Esophagus (tissue), 2 donors: ENCODE measurements at regions not wholly inside any gene's neighbourhood (a gene's known extent, or its start where the extent isn't known, plus 50 kb on each side); places are given as distances from the start of the nearest gene placed in this dataset.

Experiments
- H3K27ac ChIP-seq, 2 donors: one replicate each; pipeline ENCODE4 v1.5.1; 2013; ENCODE audit warnings: low read depth in 2 of 2, mild to moderate bottlenecking in 2 of 2, inconsistent platforms in 1 of 2, low read length in 1 of 2, moderate library complexity in 1 of 2
- H3K27me3 ChIP-seq, 2 donors: one replicate each; pipeline ENCODE4 v1.6.1; 2013; ENCODE audit warnings: low read length in 2 of 2, control low read depth in 1 of 2, mild to moderate bottlenecking in 1 of 2; ENCODE audit not compliant: insufficient read depth in 2 of 2, control insufficient read depth in 1 of 2
- H3K36me3 ChIP-seq, 2 donors: one replicate each; pipeline ENCODE4 v1.6.1; 2013; ENCODE audit warnings: low read length in 1 of 2; ENCODE audit not compliant: control insufficient read depth in 2 of 2, insufficient read depth in 2 of 2
- H3K4me1 ChIP-seq, 2 donors: one replicate each; pipeline ENCODE4 v1.6.1; 2013; ENCODE audit warnings: low read length in 1 of 2; ENCODE audit not compliant: control insufficient read depth in 2 of 2, insufficient read depth in 2 of 2
- H3K4me3 ChIP-seq, 2 donors: one replicate each; pipeline ENCODE4 v1.5.1; 2013; ENCODE audit warnings: low read length in 2 of 2, mild to moderate bottlenecking in 2 of 2, low read depth in 1 of 2, moderate library complexity in 1 of 2
- H3K9me3 ChIP-seq, 2 donors: one replicate each; pipeline ENCODE4 v1.6.1; 2013; ENCODE audit warnings: mild to moderate bottlenecking in 2 of 2, low read depth in 1 of 2, low read length in 1 of 2, moderate library complexity in 1 of 2; ENCODE audit not compliant: control insufficient read depth in 2 of 2, insufficient read depth in 1 of 2
- WGBS, 2 donors: extraction: QIAGEN DNeasy Blood & Tissue Kit; methylation state at CpG; one replicate each; pipeline ENCODE4 v1.1.7; 2013; 5-methylcytosine and 5-hydroxymethylcytosine counted together
- donor health status: healthy with polysubstance abuse.
- donor health status: Bipolar disorder and iron deficiency.

- H3K4me3 ChIP-seq = no peak overlapping the region
- no peak overlapping the region for H3K27ac ChIP-seq
- WGBS, 2 donors = 50 to 58% methylated on average over 4 of the region's 4 CpGs
- no peaks in the 10 kb centered on the region for H3K27me3 ChIP-seq
- no peaks in the 10 kb centered on the region for H3K4me1 ChIP-seq
- H3K36me3 ChIP-seq = no peaks in the 10 kb centered on the region
- peaks cover 0 to 3% of the 10 kb centered on the region in 2 donors for H3K9me3 ChIP-seq
These were observed 484.6 kb downstream of the OLFM4 start for GRCh38 chr13:53513226-53513625.

DNA sequence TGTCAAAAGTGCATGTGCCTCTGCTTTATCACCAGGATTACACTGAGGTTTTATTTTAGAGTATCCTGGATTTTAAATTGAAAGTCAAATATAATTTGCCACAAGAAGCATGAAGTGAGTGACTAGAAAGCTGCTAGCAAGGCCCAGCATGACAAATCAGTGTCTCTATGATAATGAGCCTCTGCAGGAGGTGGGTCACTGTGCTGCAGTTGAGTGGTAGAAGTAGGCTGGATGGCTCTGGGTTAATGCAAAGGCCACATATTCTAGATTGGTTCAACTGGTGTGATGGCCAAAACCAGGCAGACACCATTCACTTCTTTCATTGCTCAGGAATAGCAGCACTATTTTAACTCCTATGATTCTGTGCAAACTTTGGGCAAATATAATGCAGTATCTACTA, 491.5 kb downstream of the OLFM4 start:
- Histone ChIP-seq H3K4me1 (no peaks in the 10 kb centered on the region), H3K27ac (no peak overlapping the region), H3K4me3 (no peak overlapping the region), H3K27me3 (no peaks in the 10 kb centered on the region), H3K36me3 (no peaks in the 10 kb centered on the region), H3K9me3 (peaks cover 0 to 3% of the 10 kb centered on the region in 2 donors)

GRCh38 chr13:53522034-53522433, 493.4 kb downstream of the OLFM4 start:
- Histone ChIP-seq H3K4me1 (no peaks in the 10 kb centered on the region), H3K36me3 (no peaks in the 10 kb centered on the region), H3K4me3 (no peak overlapping the region), H3K27me3 (no peaks in the 10 kb centered on the region), H3K27ac (no peak overlapping the region), H3K9me3 (no peaks in the 10 kb centered on the region)

DNA sequence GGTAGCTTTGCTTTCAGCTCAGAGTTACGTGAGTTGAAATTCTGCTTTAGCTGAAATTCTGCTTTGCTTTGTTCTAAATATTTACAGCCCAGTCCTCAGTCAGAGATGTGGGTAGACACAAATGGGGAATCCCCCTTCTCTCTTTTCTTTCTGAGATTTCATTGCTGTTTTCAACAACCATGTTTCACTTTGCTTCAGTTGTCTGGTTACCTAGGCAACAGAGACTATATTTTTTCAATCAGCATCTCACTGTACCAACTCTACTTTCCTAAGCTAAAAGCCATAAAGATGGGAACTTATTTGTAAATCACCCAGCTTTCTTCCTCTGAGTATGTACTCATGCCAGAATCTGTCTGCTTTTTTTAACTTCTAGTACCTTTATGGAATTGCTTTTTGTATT, 509.0 kb downstream of the OLFM4 start:
- WGBS, 2 donors = 66 to 81% methylated on average over 1 of the region's 1 CpG
- Histone ChIP-seq H3K27ac (no peak overlapping the region), H3K9me3 (no peaks in the 10 kb centered on the region), H3K27me3 (no peaks in the 10 kb centered on the region), H3K36me3 (no peaks in the 10 kb centered on the region), H3K4me1 (no peaks in the 10 kb centered on the region), H3K4me3 (no peak overlapping the region)

DNA sequence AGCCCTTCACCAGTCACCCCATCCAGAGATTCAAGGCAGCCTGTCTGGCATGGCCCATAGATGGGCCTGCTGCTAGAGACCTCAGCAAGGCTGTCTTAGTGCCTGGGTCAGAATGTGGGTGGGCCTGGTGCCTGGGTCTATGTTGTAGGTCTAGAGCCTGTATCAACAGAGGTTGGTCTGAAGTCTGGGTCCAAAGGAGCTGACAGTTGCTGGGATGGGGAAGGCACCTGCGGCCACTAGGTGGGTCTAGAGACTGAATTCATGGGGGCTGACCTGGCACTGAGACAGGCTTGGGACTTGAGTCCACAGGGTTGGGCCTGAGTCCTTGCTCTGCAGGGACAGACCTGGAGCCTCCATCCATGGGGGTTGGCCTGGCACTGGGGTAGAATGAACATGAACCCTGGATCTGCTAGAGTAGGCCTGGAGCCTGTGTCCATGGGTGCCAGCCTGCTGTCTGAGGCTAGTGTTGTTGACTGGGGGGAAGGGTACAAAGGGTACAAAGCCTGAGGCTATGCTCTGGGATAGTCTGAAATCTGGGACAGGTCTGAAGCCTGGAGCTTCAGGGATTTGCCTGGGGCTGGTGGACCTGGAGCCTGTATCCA, 516.8 kb downstream of the OLFM4 start:
- peaks cover 6 to 8% of the 10 kb centered on the region in 2 donors for H3K9me3 ChIP-seq
- no peaks in the 10 kb centered on the region for H3K27me3 ChIP-seq
- H3K36me3 ChIP-seq = no peaks in the 10 kb centered on the region
- no peak overlapping the region for H3K4me3 ChIP-seq
- no peak overlapping the region for H3K27ac ChIP-seq
- 81 to 89% methylated on average over 1 of the region's 1 CpG for WGBS, 2 donors
- H3K4me1 ChIP-seq = no peaks in the 10 kb centered on the region

GRCh38 chr13:53560556-53560955, 531.9 kb downstream of the OLFM4 start:
- Histone ChIP-seq H3K36me3 (no peaks in the 10 kb centered on the region), H3K27ac (no peak overlapping the region), H3K4me3 (no peak overlapping the region), H3K4me1 (no peaks in the 10 kb centered on the region), H3K27me3 (no peaks in the 10 kb centered on the region), H3K9me3 (no peaks in the 10 kb centered on the region)
- WGBS, 2 donors = 73 to 75% methylated on average over 1 of the region's 1 CpG

DNA sequence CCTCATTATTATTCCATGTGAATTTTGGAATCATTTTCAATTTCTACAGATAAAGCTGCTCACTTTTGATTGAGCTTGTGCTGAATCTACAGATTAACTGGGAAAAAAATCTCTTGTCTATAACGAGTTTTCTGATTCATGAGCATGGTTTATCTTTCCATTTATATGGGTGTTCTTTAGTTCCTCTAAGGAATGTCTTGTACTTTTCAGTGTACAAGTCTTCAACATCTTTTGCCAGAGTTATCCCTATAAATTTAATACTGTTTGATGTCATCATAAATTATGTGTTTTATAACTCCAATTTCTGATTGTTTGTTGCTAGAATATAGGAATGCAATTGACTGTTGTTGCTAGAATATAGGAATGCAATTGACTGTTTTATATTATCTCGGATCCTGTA, 533.8 kb downstream of the OLFM4 start:
- H3K27me3 ChIP-seq = no peaks in the 10 kb centered on the region
- 67 to 76% methylated on average over 2 of the region's 2 CpGs for WGBS, 2 donors
- H3K9me3 ChIP-seq = no peaks in the 10 kb centered on the region
- no peaks in the 10 kb centered on the region for H3K4me1 ChIP-seq
- no peak overlapping the region for H3K27ac ChIP-seq
- no peaks in the 10 kb centered on the region for H3K36me3 ChIP-seq
- H3K4me3 ChIP-seq = no peak overlapping the region

DNA sequence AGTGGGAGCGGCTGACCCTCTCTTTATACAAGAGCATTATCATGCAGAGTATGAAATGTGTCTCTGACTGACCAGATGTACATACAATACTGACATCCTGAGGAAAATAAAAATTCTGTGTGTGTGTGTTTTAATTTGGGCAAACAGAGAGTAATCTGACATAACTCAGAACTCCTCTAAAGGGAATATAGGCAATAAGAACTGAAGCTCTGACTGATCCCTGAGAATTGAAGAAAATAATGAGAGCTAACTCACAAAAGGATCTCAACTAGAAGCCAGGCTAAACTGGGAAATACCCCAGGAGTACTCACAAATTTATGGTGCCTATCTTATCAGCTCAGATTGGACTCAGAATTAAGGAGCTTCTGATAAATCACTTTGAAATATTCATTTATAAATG, 539.9 kb downstream of the OLFM4 start:
- WGBS, 2 donors = 77 to 92% methylated on average over 1 of the region's 1 CpG
- H3K36me3 ChIP-seq = no peaks in the 10 kb centered on the region
- no peak overlapping the region for H3K27ac ChIP-seq
- no peaks in the 10 kb centered on the region for H3K4me1 ChIP-seq
- H3K27me3 ChIP-seq = no peaks in the 10 kb centered on the region
- no peaks in the 10 kb centered on the region for H3K9me3 ChIP-seq
- H3K4me3 ChIP-seq = no peak overlapping the region

- H3K27me3 ChIP-seq = no peaks in the 10 kb centered on the region
- H3K4me1 ChIP-seq = no peaks in the 10 kb centered on the region
- no peak overlapping the region for H3K27ac ChIP-seq
- no peaks in the 10 kb centered on the region for H3K36me3 ChIP-seq
- no peaks in the 10 kb centered on the region for H3K9me3 ChIP-seq
- WGBS, 2 donors = 59 to 67% methylated on average over 2 of the region's 2 CpGs
- no peak overlapping the region for H3K4me3 ChIP-seq
These were observed 540.8 kb downstream of the OLFM4 start for GRCh38 chr13:53569453-53569852.

DNA sequence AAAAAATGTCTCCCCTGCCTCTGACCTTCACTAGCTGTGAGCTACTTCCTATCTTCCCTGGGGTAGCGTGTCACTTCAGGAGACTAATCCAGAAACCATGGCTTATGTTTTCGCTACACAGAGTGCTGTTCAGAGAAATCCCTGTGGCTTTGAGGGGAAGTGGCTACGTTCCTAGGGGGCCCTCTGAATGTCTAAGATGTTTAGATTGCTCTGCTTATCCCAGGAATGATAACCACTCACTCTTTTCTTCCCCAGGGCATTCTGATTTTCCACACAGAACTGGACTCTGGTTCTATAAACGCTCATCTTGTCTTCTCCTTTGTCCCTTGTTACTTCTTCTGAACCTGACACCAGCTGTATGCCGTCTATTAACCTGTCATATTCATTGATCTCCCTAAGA, 572.5 kb downstream of the OLFM4 start:
- Histone ChIP-seq H3K9me3 (no peaks in the 10 kb centered on the region), H3K36me3 (no peaks in the 10 kb centered on the region), H3K27ac (no peak overlapping the region), H3K4me3 (no peak overlapping the region), H3K4me1 (no peaks in the 10 kb centered on the region), H3K27me3 (no peaks in the 10 kb centered on the region)
- WGBS, 2 donors = 41 to 45% methylated on average over 5 of the region's 5 CpGs
